CD4-positive, alpha-beta T cell (primary cell): ENCODE measurements at regions not wholly inside any gene's neighbourhood (a gene's known extent, or its start where the extent isn't known, plus 50 kb on each side); places are given as distances from the start of the nearest gene placed in this dataset.
"Not testable (repeated sequence)": the region's sequence is repeated elsewhere in the genome, so short reads cannot be mapped to it uniquely, and the experiment has no call there.

ENCODE experiments used
- ATAC-seq: fragments of 200-7000 bp; cut with Tn5 transposase; one replicate; pipeline ENCODE4 v1.10.0; 2022; ENCODE audit warnings: mild to moderate bottlenecking; ENCODE audit not compliant: poor library complexity
- CTCF ChIA-PET: fragments of 350-600 bp; sonication (Branson Sonifier 250); formaldehyde crosslinking; loops from one replicate; lab custom pipeline; 2021; ENCODE audit warnings: antibody characterized with exemption, inconsistent platforms; lab: Charles Lee
- POLR2A ChIA-PET: fragments of 350-600 bp; sonication (Branson Sonifier 250); formaldehyde crosslinking; loops from one replicate; lab custom pipeline; 2021; ENCODE audit warnings: antibody characterized with exemption, inconsistent platforms; lab: Charles Lee
- DNase-seq, 14 experiments: peaks; one replicate each; pipeline ENCODE4 v3.0.0-alpha.2; 2013 to 2020; ENCODE audit warnings: mixed read lengths in 2 of 14
- H3K27ac ChIP-seq, 2 donors: one replicate each; pipeline versions ENCODE4 v1.5.1 to v1.7.0; 2013; ENCODE audit warnings: low read length in 2 of 2, low read depth in 1 of 2, mild to moderate bottlenecking in 1 of 2
- H3K27me3 ChIP-seq, 2 experiments: 1 replicate in 1 of 2; 2 replicates in 1 of 2; pipeline versions ENCODE4 v1.6.1 to v1.7.0; 2013; ENCODE audit warnings: low read length in 2 of 2, control low read depth in 1 of 2, mild to moderate bottlenecking in 1 of 2, moderate library complexity in 1 of 2; ENCODE audit not compliant: insufficient read depth in 2 of 2, control insufficient read depth in 1 of 2
- H3K36me3 ChIP-seq: one replicate; pipeline ENCODE4 v1.6.1; 2013; ENCODE audit warnings: low read length, control low read depth; ENCODE audit not compliant: insufficient read depth
- H3K4me1 ChIP-seq: one replicate; pipeline ENCODE4 v1.6.1; 2013; ENCODE audit warnings: low read length, control low read depth; ENCODE audit not compliant: insufficient read depth
- H3K4me3 ChIP-seq: one replicate; pipeline ENCODE4 v1.5.1; 2013; ENCODE audit warnings: mild to moderate bottlenecking, low read length, moderate library complexity
- H3K9me3 ChIP-seq, 2 experiments: 1 replicate in 1 of 2; 2 replicates in 1 of 2; pipeline versions ENCODE4 v1.6.1 to v1.7.0; 2013; ENCODE audit warnings: low read length in 2 of 2, mild to moderate bottlenecking in 2 of 2, control low read depth in 1 of 2, moderate library complexity in 1 of 2; ENCODE audit not compliant: control insufficient read depth in 1 of 2, insufficient read depth in 1 of 2
- H3K27ac Mint-ChIP-seq: one replicate; pipeline ENCODE4 v1.8.0; 2020; ENCODE audit warnings: mixed read lengths
- H3K27me3 Mint-ChIP-seq: one replicate; pipeline ENCODE4 v1.8.0; 2021; ENCODE audit warnings: mixed read lengths
- H3K36me3 Mint-ChIP-seq: one replicate; pipeline ENCODE4 v1.8.0; 2021; ENCODE audit warnings: low read depth, mixed read lengths
- H3K4me1 Mint-ChIP-seq: one replicate; pipeline ENCODE4 v1.8.0; 2021; ENCODE audit warnings: low read depth, mixed read lengths
- H3K4me3 Mint-ChIP-seq: one replicate; pipeline ENCODE4 v1.8.0; 2020; ENCODE audit warnings: mild to moderate bottlenecking, mixed read lengths
- H3K9me3 Mint-ChIP-seq: one replicate; pipeline ENCODE4 v1.8.0; 2020; ENCODE audit warnings: mixed read lengths
- intact Hi-C, 2 experiments: fragments of 100-400 bp; cut with DNase I in 1 of 2; cut with micrococcal nuclease in 1 of 2; formaldehyde crosslinking; loops; one replicate each; pipeline versions ENCODE4 v1.15.1 to v1.9.0; 2023 to 2025; cut with DNase I, micrococcal nuclease
- TF ChIP-seq, protein P1 (sequence below): fragments of 200-600 bp; IDR thresholded peaks from one replicate; pipeline ENCODE4 v1.8.0; 2022; ENCODE audit warnings: antibody characterized with exemption, mild to moderate bottlenecking

GRCh38 chr1:29756085-29756484, 519.8 kb downstream of the PTPRU start:
- Mint-ChIP-seq H3K36me3 (no peaks in the 10 kb centered on the region), H3K4me1 (no peaks in the 10 kb centered on the region), H3K27ac (no peak overlapping the region), H3K9me3 (no peaks in the 10 kb centered on the region), H3K4me3 (no peak overlapping the region), H3K27me3 (peaks cover 15% of the 10 kb centered on the region)
- ATAC-seq, result no peak
- Histone ChIP-seq H3K36me3 (no peaks in the 10 kb centered on the region), H3K27me3 (peaks cover 0 to 14% of the 10 kb centered on the region in 2 experiments), H3K9me3 (no peaks in the 10 kb centered on the region), H3K4me1 (no peaks in the 10 kb centered on the region), H3K27ac (no peak overlapping the region), H3K4me3 (no peak overlapping the region)
- intact Hi-C loops, result no loop called here
- ChIA-PET CTCF (no interaction called here), POLR2A (no interaction called here)
- DNase-seq, result no peak
- TF ChIP-seq, protein P1, sequence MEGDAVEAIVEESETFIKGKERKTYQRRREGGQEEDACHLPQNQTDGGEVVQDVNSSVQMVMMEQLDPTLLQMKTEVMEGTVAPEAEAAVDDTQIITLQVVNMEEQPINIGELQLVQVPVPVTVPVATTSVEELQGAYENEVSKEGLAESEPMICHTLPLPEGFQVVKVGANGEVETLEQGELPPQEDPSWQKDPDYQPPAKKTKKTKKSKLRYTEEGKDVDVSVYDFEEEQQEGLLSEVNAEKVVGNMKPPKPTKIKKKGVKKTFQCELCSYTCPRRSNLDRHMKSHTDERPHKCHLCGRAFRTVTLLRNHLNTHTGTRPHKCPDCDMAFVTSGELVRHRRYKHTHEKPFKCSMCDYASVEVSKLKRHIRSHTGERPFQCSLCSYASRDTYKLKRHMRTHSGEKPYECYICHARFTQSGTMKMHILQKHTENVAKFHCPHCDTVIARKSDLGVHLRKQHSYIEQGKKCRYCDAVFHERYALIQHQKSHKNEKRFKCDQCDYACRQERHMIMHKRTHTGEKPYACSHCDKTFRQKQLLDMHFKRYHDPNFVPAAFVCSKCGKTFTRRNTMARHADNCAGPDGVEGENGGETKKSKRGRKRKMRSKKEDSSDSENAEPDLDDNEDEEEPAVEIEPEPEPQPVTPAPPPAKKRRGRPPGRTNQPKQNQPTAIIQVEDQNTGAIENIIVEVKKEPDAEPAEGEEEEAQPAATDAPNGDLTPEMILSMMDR, result no peak

GRCh38 chr1:29755412-29756015, 519.2 kb downstream of the PTPRU start:
- H3K27me3 Mint-ChIP-seq, result peaks cover 16% of the 10 kb centered on the region
- CTCF ChIA-PET, H3K36me3 Mint-ChIP-seq: not testable (repeated sequence)

DNA sequence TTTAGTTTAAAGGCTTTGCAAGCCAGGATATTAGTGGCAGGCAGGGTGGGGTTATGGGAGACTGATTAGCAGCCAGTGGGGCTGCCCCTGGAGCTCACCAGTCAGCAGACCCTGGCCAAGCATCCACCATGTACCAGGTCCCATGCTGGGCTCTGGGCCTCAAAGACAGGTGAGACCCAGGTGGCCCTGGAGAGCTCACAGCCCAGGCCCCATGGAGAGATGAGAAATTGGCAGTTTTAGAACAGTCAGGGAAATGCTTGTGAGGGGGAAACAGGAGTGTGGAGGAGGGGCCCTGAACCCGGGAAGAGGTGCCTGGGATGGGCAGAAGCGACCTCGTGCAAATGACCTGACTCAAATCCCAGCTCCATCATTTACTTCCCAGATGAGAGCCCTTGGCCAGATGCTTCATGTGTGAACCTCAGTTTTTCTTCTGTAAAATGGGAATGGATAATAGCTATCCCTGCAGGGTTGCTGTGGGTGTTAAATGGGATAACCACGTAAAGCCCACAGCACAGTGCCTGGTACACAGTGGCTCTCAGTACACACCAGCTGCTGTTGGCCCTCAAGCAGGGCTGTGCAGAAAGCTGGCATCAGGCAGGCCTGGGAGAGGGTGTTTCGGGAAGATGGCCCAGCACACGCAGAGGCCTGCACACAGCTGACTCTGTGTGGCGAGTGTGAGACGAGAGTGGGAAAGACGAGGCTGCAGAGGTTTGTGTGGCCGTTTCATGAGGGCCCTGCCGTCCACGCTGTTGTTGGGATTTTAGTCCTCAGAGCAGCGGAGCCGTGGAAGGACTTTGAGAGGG, 518.5 kb downstream of the PTPRU start:
- no peaks in the 10 kb centered on the region for H3K9me3 ChIP-seq
- CTCF ChIA-PET, result no interaction called here
- peaks cover 14% of the 10 kb centered on the region for H3K27me3 Mint-ChIP-seq

More at GRCh38 chr1:29755412-29756015, 519.2 kb downstream of the PTPRU start:
- ATAC-seq, H3K4me3 Mint-ChIP-seq, H3K4me3 ChIP-seq, H3K4me1 Mint-ChIP-seq, H3K4me1 ChIP-seq, H3K27ac Mint-ChIP-seq, H3K36me3 ChIP-seq, intact Hi-C loops, H3K9me3 Mint-ChIP-seq, DNase-seq, H3K9me3 ChIP-seq, H3K27ac ChIP-seq, POLR2A ChIA-PET: not testable (repeated sequence)
- peaks cover 0 to 12% of the 10 kb centered on the region in 2 experiments for H3K27me3 ChIP-seq

More for the DNA sequence above, 518.5 kb downstream of the PTPRU start:
- no peaks in the 10 kb centered on the region for H3K9me3 Mint-ChIP-seq
- intact Hi-C loops, result no loop called here
- ATAC-seq (no peak), DNase-seq (no peak)
- Histone ChIP-seq H3K36me3 (no peaks in the 10 kb centered on the region), H3K27ac (no peak overlapping the region), H3K27me3 (peaks cover 0 to 12% of the 10 kb centered on the region in 2 experiments), H3K4me1 (no peaks in the 10 kb centered on the region), H3K4me3 (no peak overlapping the region)
- TF ChIP-seq, protein P1, result no peak
- H3K36me3 Mint-ChIP-seq, result no peaks in the 10 kb centered on the region
- POLR2A ChIA-PET, result no interaction called here
- H3K4me3 Mint-ChIP-seq, result no peak overlapping the region
- H3K27ac Mint-ChIP-seq, result no peak overlapping the region
- H3K4me1 Mint-ChIP-seq, result no peaks in the 10 kb centered on the region
